Neural progenitor cell (in vitro differentiated cells): ENCODE measurements at regions not wholly inside any gene's neighbourhood (a gene's known extent, or its start where the extent isn't known, plus 50 kb on each side); places are given as distances from the start of the nearest gene placed in this dataset.

Experiments used
- EZH2phosphoT487 ChIP-seq: fragments of 200-600 bp; sonication (generic); IDR thresholded peaks from 2 replicates; pipeline ENCODE4 v1.6.1; 2017; ENCODE audit warnings: antibody characterized with exemption
- TF ChIP-seq, protein P1 (sequence below): fragments of 200-600 bp; sonication (generic); IDR thresholded peaks from 2 replicates; pipeline ENCODE4 v1.5.1; 2017; ENCODE audit warnings: antibody characterized with exemption, mild to moderate bottlenecking

DNA sequence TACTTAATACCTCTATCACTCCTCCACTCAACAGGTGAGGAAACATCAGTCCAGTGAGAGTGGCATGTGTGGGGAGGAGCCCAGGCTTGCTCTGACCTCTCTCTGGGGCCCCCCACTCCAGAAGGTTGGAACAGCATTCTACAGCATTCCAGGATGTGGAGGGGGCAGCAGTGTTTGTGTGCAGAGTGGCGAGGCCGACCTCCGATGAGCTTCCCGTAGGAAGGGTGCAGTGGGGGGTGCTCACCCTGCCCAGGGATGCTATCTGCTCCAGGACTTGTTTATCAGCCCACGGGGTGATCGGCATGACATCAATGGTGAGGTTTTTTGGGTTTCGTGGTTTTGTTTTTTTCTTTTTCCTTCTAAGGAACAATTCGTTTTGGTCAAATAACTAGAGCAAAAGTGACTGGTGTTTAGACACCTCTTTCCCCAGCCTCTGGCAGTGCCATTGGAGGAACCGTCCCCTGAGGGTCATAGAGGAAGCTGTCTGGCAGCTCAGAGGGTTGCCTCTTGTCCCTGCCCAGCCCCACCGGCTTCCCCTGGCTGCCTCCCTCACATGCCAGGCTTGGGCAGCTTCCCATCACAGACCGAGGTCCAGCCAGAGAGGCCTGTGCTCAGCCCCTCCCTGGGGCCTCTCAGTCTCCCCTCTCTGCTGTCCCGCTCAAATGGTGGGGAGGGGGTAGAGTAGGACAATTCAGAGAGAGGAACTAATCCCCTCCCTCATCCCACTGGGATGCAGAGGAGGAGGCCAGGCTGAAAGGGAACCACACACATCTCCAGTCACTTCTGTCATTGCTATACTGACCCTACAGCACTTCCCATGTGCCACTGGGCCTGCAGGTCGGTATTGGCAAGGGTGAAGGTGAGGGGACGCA, 96.5 kb downstream of the ZFP36L2 start:
- TF ChIP-seq, protein P1, sequence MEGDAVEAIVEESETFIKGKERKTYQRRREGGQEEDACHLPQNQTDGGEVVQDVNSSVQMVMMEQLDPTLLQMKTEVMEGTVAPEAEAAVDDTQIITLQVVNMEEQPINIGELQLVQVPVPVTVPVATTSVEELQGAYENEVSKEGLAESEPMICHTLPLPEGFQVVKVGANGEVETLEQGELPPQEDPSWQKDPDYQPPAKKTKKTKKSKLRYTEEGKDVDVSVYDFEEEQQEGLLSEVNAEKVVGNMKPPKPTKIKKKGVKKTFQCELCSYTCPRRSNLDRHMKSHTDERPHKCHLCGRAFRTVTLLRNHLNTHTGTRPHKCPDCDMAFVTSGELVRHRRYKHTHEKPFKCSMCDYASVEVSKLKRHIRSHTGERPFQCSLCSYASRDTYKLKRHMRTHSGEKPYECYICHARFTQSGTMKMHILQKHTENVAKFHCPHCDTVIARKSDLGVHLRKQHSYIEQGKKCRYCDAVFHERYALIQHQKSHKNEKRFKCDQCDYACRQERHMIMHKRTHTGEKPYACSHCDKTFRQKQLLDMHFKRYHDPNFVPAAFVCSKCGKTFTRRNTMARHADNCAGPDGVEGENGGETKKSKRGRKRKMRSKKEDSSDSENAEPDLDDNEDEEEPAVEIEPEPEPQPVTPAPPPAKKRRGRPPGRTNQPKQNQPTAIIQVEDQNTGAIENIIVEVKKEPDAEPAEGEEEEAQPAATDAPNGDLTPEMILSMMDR: no peak
- TF ChIP-seq EZH2phosphoT487: no peak
